ENCODE measurements at regions not wholly inside any gene's neighbourhood (a gene's known extent, or its start where the extent isn't known, plus 50 kb on each side); places are given as distances from the start of the nearest gene placed in this dataset.

DNA sequence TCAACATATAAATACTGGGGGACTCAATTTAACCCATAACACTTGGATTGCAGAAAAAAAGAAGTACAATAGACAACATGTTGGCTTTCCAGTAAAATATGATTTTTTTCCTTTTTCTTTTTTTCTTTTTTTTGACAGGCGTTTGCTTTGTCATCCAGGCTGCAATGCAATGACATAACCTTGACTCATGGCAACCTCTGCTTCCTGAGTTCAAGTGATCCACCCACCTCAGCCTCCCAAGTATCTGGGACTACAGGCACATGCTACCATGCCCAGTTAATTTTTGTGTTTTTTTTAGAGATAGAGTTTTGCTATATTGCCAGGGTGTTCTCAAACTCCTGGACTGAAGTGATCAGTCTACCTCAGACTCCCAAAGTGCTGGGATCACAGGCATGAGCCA lies 1512.0 kb upstream of the PRMT6 start:
- intact Hi-C loops (cut with DNase I): no loop called here
- Histone ChIP-seq H3K27me3 (no peaks in the 10 kb centered on the region), H3K36me3 (no peaks in the 10 kb centered on the region), H3K9me3 (no peaks in the 10 kb centered on the region), H3K4me3 (no peak overlapping the region), H3K27ac (no peak overlapping the region), H3K4me1 (no peaks in the 10 kb centered on the region)
- no peak for DNase-seq (ENCODE audit: extremely low spot score in 2 of 2)
- TF ChIP-seq, protein P1, sequence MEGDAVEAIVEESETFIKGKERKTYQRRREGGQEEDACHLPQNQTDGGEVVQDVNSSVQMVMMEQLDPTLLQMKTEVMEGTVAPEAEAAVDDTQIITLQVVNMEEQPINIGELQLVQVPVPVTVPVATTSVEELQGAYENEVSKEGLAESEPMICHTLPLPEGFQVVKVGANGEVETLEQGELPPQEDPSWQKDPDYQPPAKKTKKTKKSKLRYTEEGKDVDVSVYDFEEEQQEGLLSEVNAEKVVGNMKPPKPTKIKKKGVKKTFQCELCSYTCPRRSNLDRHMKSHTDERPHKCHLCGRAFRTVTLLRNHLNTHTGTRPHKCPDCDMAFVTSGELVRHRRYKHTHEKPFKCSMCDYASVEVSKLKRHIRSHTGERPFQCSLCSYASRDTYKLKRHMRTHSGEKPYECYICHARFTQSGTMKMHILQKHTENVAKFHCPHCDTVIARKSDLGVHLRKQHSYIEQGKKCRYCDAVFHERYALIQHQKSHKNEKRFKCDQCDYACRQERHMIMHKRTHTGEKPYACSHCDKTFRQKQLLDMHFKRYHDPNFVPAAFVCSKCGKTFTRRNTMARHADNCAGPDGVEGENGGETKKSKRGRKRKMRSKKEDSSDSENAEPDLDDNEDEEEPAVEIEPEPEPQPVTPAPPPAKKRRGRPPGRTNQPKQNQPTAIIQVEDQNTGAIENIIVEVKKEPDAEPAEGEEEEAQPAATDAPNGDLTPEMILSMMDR (IDR thresholded peaks at IDR 0.05): no peak
- no peak for TF ChIP-seq POLR2A (IDR thresholded peaks at IDR 0.05)
- TF ChIP-seq POLR2AphosphoS5 (IDR thresholded peaks at IDR 0.05; ENCODE audit: insufficient read depth in 1 of 2, low read depth in 1 of 2): no peak

DNA sequence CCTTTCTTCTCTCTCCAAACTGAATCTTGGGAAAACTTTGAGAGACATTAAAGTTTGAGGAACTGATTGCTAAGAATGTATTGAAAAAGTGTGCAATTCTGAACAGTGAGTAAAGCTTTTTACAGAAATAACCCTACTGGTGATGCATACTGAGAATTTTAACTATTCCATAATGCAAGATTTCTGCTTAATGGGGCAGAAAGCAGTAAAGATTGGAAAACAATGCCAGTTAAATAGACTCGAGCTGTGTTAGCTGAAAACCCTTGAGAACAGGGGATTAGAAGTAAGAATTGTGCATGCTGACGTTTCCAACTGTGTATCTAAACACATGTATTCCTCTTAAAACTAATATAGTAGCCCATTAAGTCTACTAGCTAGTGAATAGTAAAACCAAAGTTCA lies 1500.2 kb upstream of the PRMT6 start:
- no peak overlapping the region for H3K4me3 ChIP-seq
- H3K9me3 ChIP-seq: no peaks in the 10 kb centered on the region
- DNase-seq (ENCODE audit: extremely low spot score in 2 of 2): no peak
- TF ChIP-seq POLR2A (IDR thresholded peaks at IDR 0.05) (no peak), POLR2AphosphoS5 (IDR thresholded peaks at IDR 0.05; ENCODE audit: insufficient read depth in 1 of 2, low read depth in 1 of 2) (no peak)
- TF ChIP-seq, protein P1 (IDR thresholded peaks at IDR 0.05): no peak
- intact Hi-C loops (cut with DNase I): no loop called here
- H3K4me1 ChIP-seq: no peaks in the 10 kb centered on the region
- H3K27ac ChIP-seq: no peak overlapping the region
- no peaks in the 10 kb centered on the region for H3K36me3 ChIP-seq
- no peaks in the 10 kb centered on the region for H3K27me3 ChIP-seq

DNA sequence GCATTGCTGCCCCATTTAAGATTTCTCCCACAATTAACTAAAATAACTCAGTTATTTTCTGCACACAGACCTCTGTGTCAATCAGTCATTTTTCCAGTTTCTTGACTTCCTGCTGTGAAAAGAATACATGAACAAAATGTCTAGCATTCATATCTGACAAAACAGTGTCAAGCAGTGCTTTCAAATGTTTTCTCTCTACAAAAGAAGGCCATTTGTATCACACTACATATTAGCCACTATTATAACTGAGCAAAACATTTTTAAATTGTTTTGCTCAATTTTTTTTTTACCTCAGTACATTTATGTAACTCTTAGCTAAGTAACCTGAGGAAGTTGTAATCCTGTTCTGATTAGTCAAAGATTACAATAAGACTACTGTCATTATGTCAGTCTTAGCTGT lies 1498.5 kb upstream of the PRMT6 start:
- H3K9me3 ChIP-seq: no peaks in the 10 kb centered on the region
- intact Hi-C loops (cut with DNase I): no loop called here
- DNase-seq (ENCODE audit: extremely low spot score in 2 of 2): no peak
- no peaks in the 10 kb centered on the region for H3K27me3 ChIP-seq
- no peak for TF ChIP-seq POLR2A (IDR thresholded peaks at IDR 0.05)
- TF ChIP-seq, protein P1 (IDR thresholded peaks at IDR 0.05): no peak
- H3K27ac ChIP-seq: no peak overlapping the region
- no peaks in the 10 kb centered on the region for H3K36me3 ChIP-seq
- no peaks in the 10 kb centered on the region for H3K4me1 ChIP-seq
- no peak overlapping the region for H3K4me3 ChIP-seq

DNA sequence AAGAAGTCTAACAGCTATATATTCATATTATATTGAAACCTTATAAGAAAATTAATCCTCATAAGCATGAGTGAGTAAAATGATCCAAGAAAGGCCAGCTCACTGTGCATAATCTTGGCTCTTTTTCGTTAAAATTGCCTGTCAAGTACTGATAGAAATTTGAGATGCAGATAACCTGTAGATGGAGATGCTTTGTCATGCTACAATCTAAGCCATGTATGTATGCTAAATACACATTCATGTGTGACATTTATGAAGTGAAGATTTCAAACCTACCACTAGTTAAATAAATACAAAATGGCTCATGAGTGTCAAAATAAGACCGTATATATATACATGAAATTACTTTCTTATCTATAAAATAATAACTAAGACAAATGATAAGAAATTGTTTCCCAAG lies 1491.5 kb upstream of the PRMT6 start:
- no peaks in the 10 kb centered on the region for H3K4me1 ChIP-seq
- H3K9me3 ChIP-seq: no peaks in the 10 kb centered on the region
- TF ChIP-seq, protein P1 (IDR thresholded peaks at IDR 0.05): no peak
- TF ChIP-seq POLR2A (IDR thresholded peaks at IDR 0.05) (no peak), POLR2AphosphoS5 (IDR thresholded peaks at IDR 0.05; ENCODE audit: insufficient read depth in 1 of 2, low read depth in 1 of 2) (no peak)
- H3K27me3 ChIP-seq: no peaks in the 10 kb centered on the region
- no peak for DNase-seq (ENCODE audit: extremely low spot score in 2 of 2)
- H3K4me3 ChIP-seq: no peak overlapping the region
- H3K36me3 ChIP-seq: no peaks in the 10 kb centered on the region
- no peak overlapping the region for H3K27ac ChIP-seq
- intact Hi-C loops (cut with DNase I): no loop called here

DNA sequence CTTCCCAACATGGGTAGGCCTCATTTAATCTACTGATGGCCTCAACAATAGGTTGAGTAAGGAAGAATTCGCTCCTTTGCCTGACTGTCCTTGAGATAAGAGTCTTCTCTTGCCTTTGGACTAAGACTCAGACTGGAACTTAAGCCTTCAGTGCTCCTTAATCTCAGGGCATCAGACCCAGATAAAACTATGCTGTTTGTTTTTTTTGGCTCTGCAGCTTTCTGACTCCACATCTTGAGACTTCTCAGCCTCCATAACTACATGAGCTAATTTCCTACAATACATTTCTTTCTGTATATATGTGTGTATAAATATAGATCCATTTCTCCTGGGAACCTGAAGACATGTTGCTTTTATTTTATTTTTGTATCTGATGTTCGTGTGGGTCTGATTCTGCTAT lies 1470.7 kb upstream of the PRMT6 start:
- H3K4me3 ChIP-seq: no peak overlapping the region
- no peaks in the 10 kb centered on the region for H3K4me1 ChIP-seq
- TF ChIP-seq POLR2AphosphoS5 (IDR thresholded peaks at IDR 0.05; ENCODE audit: insufficient read depth in 1 of 2, low read depth in 1 of 2): no peak
- intact Hi-C loops (cut with DNase I): no loop called here
- no peak for DNase-seq (ENCODE audit: extremely low spot score in 2 of 2)
- no peaks in the 10 kb centered on the region for H3K36me3 ChIP-seq
- H3K27me3 ChIP-seq: no peaks in the 10 kb centered on the region
- H3K9me3 ChIP-seq: no peaks in the 10 kb centered on the region
- no peak overlapping the region for H3K27ac ChIP-seq

DNA sequence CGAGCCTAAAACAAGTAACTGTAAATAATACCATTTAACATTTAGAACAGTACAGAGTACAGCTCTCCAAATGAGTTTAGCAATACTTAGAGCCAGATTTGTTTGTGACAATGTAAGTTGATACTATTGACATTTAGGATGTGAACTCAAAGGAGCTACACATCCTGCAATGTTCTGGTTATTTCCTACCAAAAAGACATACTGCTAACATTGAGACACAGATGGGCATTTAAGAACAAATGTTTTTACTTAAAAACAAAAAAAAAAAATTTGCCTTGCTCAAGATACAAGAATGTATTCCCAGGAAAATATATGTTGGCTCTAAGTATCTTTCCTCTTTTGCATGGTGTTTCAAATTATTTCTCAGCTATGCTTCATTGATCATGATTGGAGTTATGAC lies 1464.8 kb upstream of the PRMT6 start:
- no peaks in the 10 kb centered on the region for H3K27me3 ChIP-seq
- no peak overlapping the region for H3K4me3 ChIP-seq
- no peaks in the 10 kb centered on the region for H3K9me3 ChIP-seq
- no peaks in the 10 kb centered on the region for H3K4me1 ChIP-seq
- TF ChIP-seq, protein P1 (IDR thresholded peaks at IDR 0.05): no peak
- TF ChIP-seq POLR2A (IDR thresholded peaks at IDR 0.05): no peak
- TF ChIP-seq POLR2AphosphoS5 (IDR thresholded peaks at IDR 0.05; ENCODE audit: insufficient read depth in 1 of 2, low read depth in 1 of 2): no peak
- no peak overlapping the region for H3K27ac ChIP-seq
- intact Hi-C loops (cut with DNase I): no loop called here
- no peak for DNase-seq (ENCODE audit: extremely low spot score in 2 of 2)
- H3K36me3 ChIP-seq: no peaks in the 10 kb centered on the region
